ENCODE measurements at regions not wholly inside any gene's neighbourhood (a gene's known extent, or its start where the extent isn't known, plus 50 kb on each side); places are given as distances from the start of the nearest gene placed in this dataset.
A peak's percentile ranks its signal among the peaks of the same experiment; 100 is the strongest.

GRCh38 chr16:52167328-52167727, 379.6 kb downstream of the TOX3 start:
- Histone ChIP-seq H2BK15ac (ENCODE audit: low read length) (no peak overlapping the region), H3K9ac (ENCODE audit: low read depth, low read length, poor library complexity) (no peak overlapping the region), H3K27ac (replicated peaks; ENCODE audit: low read length) (no peak overlapping the region), H3K18ac (ENCODE audit: low read length) (no peak overlapping the region), H2AK5ac (ENCODE audit: low read depth, low read length) (no peak overlapping the region), H3K4me2 (ENCODE audit: insufficient read depth, low read length, poor library complexity, severe bottlenecking) (no peak overlapping the region), H3K14ac (ENCODE audit: low read length) (no peak overlapping the region), H3K36me3 (replicated peaks in 1 of 2; ENCODE audit: control insufficient read depth in 2 of 2, insufficient read depth in 2 of 2, low read length in 2 of 2) (no peaks in the 10 kb centered on the region), H2BK12ac (ENCODE audit: low read length) (no peak overlapping the region), H2BK120ac (ENCODE audit: low read depth, low read length) (no peak overlapping the region), H3K4ac (ENCODE audit: low read length) (no peak overlapping the region), H3K9me3 (replicated peaks in 1 of 2; ENCODE audit: control insufficient read depth in 2 of 2, insufficient read depth in 1 of 2, low read depth in 1 of 2, low read length in 2 of 2) (peaks cover 0 to 2% of the 10 kb centered on the region in 2 donors), H2BK5ac (ENCODE audit: low read length) (no peak overlapping the region), H4K91ac (ENCODE audit: low read depth, low read length, poor library complexity) (no peak overlapping the region), H4K8ac (ENCODE audit: low read depth, low read length) (no peak overlapping the region), H3K23ac (ENCODE audit: low read depth, low read length, poor library complexity) (no peak overlapping the region), H2AFZ (ENCODE audit: low read length) (no peak overlapping the region), H3K79me1 (ENCODE audit: low read depth, low read length) (no peaks in the 10 kb centered on the region), H3K27me3 (ENCODE audit: control insufficient read depth in 3 of 3, insufficient read depth in 3 of 3, low read depth in 1 of 3, low read length in 3 of 3) (peaks cover 0 to 5% (median 0%) of the 10 kb centered on the region in 3 experiments), H3K4me3 (ENCODE audit: low read length in 2 of 2) (no peak overlapping the region), H3K4me1 (ENCODE audit: control insufficient read depth in 2 of 2, insufficient read depth in 1 of 2, low read depth in 1 of 2, low read length in 2 of 2) (no peaks in the 10 kb centered on the region)
- DNase-seq (ENCODE audit: low spot score), result no peak
- WGBS, 2 donors (ENCODE audit: extremely low coverage in 2 of 2, insufficient read length in 2 of 2, insufficient replicate concordance in 1 of 2), result no CpG with 5 or more reads among the region's 1 CpG

- Histone ChIP-seq H3K27me3 (ENCODE audit: control insufficient read depth in 3 of 3, insufficient read depth in 3 of 3, low read depth in 1 of 3, low read length in 3 of 3) (peaks cover 0 to 5% (median 0%) of the 10 kb centered on the region in 3 experiments), H2BK12ac (ENCODE audit: low read length) (no peak overlapping the region), H3K23ac (ENCODE audit: low read depth, low read length, poor library complexity) (no peak overlapping the region), H2AFZ (ENCODE audit: low read length) (no peak overlapping the region), H2BK15ac (ENCODE audit: low read length) (no peak overlapping the region), H4K91ac (ENCODE audit: low read depth, low read length, poor library complexity) (no peak overlapping the region), H3K4ac (ENCODE audit: low read length) (no peak overlapping the region), H3K79me1 (ENCODE audit: low read depth, low read length) (no peaks in the 10 kb centered on the region), H3K4me2 (ENCODE audit: insufficient read depth, low read length, poor library complexity, severe bottlenecking) (no peak overlapping the region), H3K18ac (ENCODE audit: low read length) (no peak overlapping the region), H3K4me3 (ENCODE audit: low read length in 2 of 2) (no peak overlapping the region), H4K8ac (ENCODE audit: low read depth, low read length) (no peak overlapping the region), H3K36me3 (replicated peaks in 1 of 2; ENCODE audit: control insufficient read depth in 2 of 2, insufficient read depth in 2 of 2, low read length in 2 of 2) (no peaks in the 10 kb centered on the region), H3K4me1 (ENCODE audit: control insufficient read depth in 2 of 2, insufficient read depth in 1 of 2, low read depth in 1 of 2, low read length in 2 of 2) (no peaks in the 10 kb centered on the region), H3K9ac (ENCODE audit: low read depth, low read length, poor library complexity) (no peak overlapping the region), H2BK5ac (ENCODE audit: low read length) (no peak overlapping the region), H2BK120ac (ENCODE audit: low read depth, low read length) (no peak overlapping the region), H2AK5ac (ENCODE audit: low read depth, low read length) (no peak overlapping the region), H3K14ac (ENCODE audit: low read length) (no peak overlapping the region), H3K9me3 (replicated peaks in 1 of 2; ENCODE audit: control insufficient read depth in 2 of 2, insufficient read depth in 1 of 2, low read depth in 1 of 2, low read length in 2 of 2) (peaks cover 0 to 2% of the 10 kb centered on the region in 2 donors), H3K27ac (replicated peaks; ENCODE audit: low read length) (no peak overlapping the region)
- no CpG with 5 or more reads among the region's 8 CpGs for WGBS, 2 donors (ENCODE audit: extremely low coverage in 2 of 2, insufficient read length in 2 of 2, insufficient replicate concordance in 1 of 2)
- no peak for DNase-seq (ENCODE audit: low spot score)
Observed at GRCh38 chr16:52165961-52166360, 381.0 kb downstream of the TOX3 start.

GRCh38 chr16:52149003-52149402, 397.9 kb downstream of the TOX3 start:
- no CpG with 5 or more reads among the region's 3 CpGs for WGBS, 2 donors (ENCODE audit: extremely low coverage in 2 of 2, insufficient read length in 2 of 2, insufficient replicate concordance in 1 of 2)
- no peak overlapping the region for H3K4me3 ChIP-seq (ENCODE audit: low read length in 2 of 2)

DNA sequence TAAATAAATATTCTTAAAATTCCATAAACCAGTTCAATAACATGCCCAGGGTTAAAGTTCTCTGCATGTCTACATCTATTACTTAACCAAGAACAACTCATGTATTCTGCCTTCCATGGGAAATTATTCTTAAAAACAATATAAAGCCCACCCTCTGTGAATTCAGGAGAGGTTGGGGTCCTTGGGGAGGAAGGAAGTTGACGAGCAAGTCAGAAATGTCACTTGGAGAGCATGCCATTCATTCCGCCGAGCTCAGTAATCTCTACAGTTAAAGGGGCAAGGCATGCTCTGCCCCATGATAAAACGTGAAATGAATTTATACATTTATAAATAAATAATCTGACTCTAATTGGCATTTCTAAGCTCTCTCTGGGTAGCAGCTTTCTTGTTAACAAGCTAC, 405.1 kb downstream of the TOX3 start:
- WGBS, 2 donors (ENCODE audit: extremely low coverage in 2 of 2, insufficient read length in 2 of 2, insufficient replicate concordance in 1 of 2), result no CpG with 5 or more reads among the region's 4 CpGs
- H2BK5ac ChIP-seq (ENCODE audit: low read length), result no peak overlapping the region
- no peak overlapping the region for H3K9ac ChIP-seq (ENCODE audit: low read depth, low read length, poor library complexity)
- H4K91ac ChIP-seq (ENCODE audit: low read depth, low read length, poor library complexity), result no peak overlapping the region
- H3K9me3 ChIP-seq (replicated peaks in 1 of 2; ENCODE audit: control insufficient read depth in 2 of 2, insufficient read depth in 1 of 2, low read depth in 1 of 2, low read length in 2 of 2), result no peaks in the 10 kb centered on the region
- DNase-seq (ENCODE audit: low spot score), result no peak
- H4K8ac ChIP-seq (ENCODE audit: low read depth, low read length), result no peak overlapping the region
- H3K27me3 ChIP-seq (ENCODE audit: control insufficient read depth in 3 of 3, insufficient read depth in 3 of 3, low read depth in 1 of 3, low read length in 3 of 3), result no peaks in the 10 kb centered on the region
- no peaks in the 10 kb centered on the region for H3K36me3 ChIP-seq (replicated peaks in 1 of 2; ENCODE audit: control insufficient read depth in 2 of 2, insufficient read depth in 2 of 2, low read length in 2 of 2)
- H2AFZ ChIP-seq (ENCODE audit: low read length), result no peak overlapping the region
- H3K79me1 ChIP-seq (ENCODE audit: low read depth, low read length), result no peaks in the 10 kb centered on the region
- H3K23ac ChIP-seq (ENCODE audit: low read depth, low read length, poor library complexity), result no peak overlapping the region
- H2BK15ac ChIP-seq (ENCODE audit: low read length), result no peak overlapping the region
- no peak overlapping the region for H3K4me2 ChIP-seq (ENCODE audit: insufficient read depth, low read length, poor library complexity, severe bottlenecking)
- H3K14ac ChIP-seq (ENCODE audit: low read length), result no peak overlapping the region
- H3K4me1 ChIP-seq (ENCODE audit: control insufficient read depth in 2 of 2, insufficient read depth in 1 of 2, low read depth in 1 of 2, low read length in 2 of 2), result peaks cover 0 to 5% of the 10 kb centered on the region in 2 donors
- no peak overlapping the region for H3K4ac ChIP-seq (ENCODE audit: low read length)
- H3K18ac ChIP-seq (ENCODE audit: low read length), result no peak overlapping the region
- no peak overlapping the region for H3K27ac ChIP-seq (replicated peaks; ENCODE audit: low read length)
- H2BK120ac ChIP-seq (ENCODE audit: low read depth, low read length), result no peak overlapping the region
- H2BK12ac ChIP-seq (ENCODE audit: low read length), result no peak overlapping the region
- H2AK5ac ChIP-seq (ENCODE audit: low read depth, low read length), result no peak overlapping the region
- H3K4me3 ChIP-seq (ENCODE audit: low read length in 2 of 2), result no peak overlapping the region

More at GRCh38 chr16:52149003-52149402, 397.9 kb downstream of the TOX3 start:
- Histone ChIP-seq H3K23ac (ENCODE audit: low read depth, low read length, poor library complexity) (no peak overlapping the region), H3K4ac (ENCODE audit: low read length) (no peak overlapping the region), H3K36me3 (replicated peaks in 1 of 2; ENCODE audit: control insufficient read depth in 2 of 2, insufficient read depth in 2 of 2, low read length in 2 of 2) (no peaks in the 10 kb centered on the region), H3K4me1 (ENCODE audit: control insufficient read depth in 2 of 2, insufficient read depth in 1 of 2, low read depth in 1 of 2, low read length in 2 of 2) (no peaks in the 10 kb centered on the region), H3K14ac (ENCODE audit: low read length) (no peak overlapping the region), H2AFZ (ENCODE audit: low read length) (peak overlapping the region; percentile 40), H3K9ac (ENCODE audit: low read depth, low read length, poor library complexity) (no peak overlapping the region), H3K79me1 (ENCODE audit: low read depth, low read length) (no peaks in the 10 kb centered on the region), H3K27ac (replicated peaks; ENCODE audit: low read length) (no peak overlapping the region), H2BK12ac (ENCODE audit: low read length) (no peak overlapping the region), H3K4me2 (ENCODE audit: insufficient read depth, low read length, poor library complexity, severe bottlenecking) (no peak overlapping the region), H2AK5ac (ENCODE audit: low read depth, low read length) (no peak overlapping the region), H3K18ac (ENCODE audit: low read length) (no peak overlapping the region), H4K8ac (ENCODE audit: low read depth, low read length) (no peak overlapping the region), H3K27me3 (ENCODE audit: control insufficient read depth in 3 of 3, insufficient read depth in 3 of 3, low read depth in 1 of 3, low read length in 3 of 3) (no peaks in the 10 kb centered on the region), H4K91ac (ENCODE audit: low read depth, low read length, poor library complexity) (no peak overlapping the region), H2BK120ac (ENCODE audit: low read depth, low read length) (no peak overlapping the region), H2BK15ac (ENCODE audit: low read length) (no peak overlapping the region), H3K9me3 (replicated peaks in 1 of 2; ENCODE audit: control insufficient read depth in 2 of 2, insufficient read depth in 1 of 2, low read depth in 1 of 2, low read length in 2 of 2) (no peaks in the 10 kb centered on the region), H2BK5ac (ENCODE audit: low read length) (no peak overlapping the region)
- DNase-seq (ENCODE audit: low spot score), result no peak

Measured in neuronal stem cell (in vitro differentiated cells).